ENCODE measurements at regions not wholly inside any gene's neighbourhood (a gene's known extent, or its start where the extent isn't known, plus 50 kb on each side); places are given as distances from the start of the nearest gene placed in this dataset.

- no peak for TF ChIP-seq POLR2A (IDR thresholded peaks at IDR 0.05)
- TF ChIP-seq CTCF (IDR thresholded peaks at IDR 0.05), result no peak
These were observed 286.0 kb downstream of the ADGB start for GRCh38 chr6:146884728-146885127.
